ENCODE measurements at regions not wholly inside any gene's neighbourhood (a gene's known extent, or its start where the extent isn't known, plus 50 kb on each side); places are given as distances from the start of the nearest gene placed in this dataset.

DNA sequence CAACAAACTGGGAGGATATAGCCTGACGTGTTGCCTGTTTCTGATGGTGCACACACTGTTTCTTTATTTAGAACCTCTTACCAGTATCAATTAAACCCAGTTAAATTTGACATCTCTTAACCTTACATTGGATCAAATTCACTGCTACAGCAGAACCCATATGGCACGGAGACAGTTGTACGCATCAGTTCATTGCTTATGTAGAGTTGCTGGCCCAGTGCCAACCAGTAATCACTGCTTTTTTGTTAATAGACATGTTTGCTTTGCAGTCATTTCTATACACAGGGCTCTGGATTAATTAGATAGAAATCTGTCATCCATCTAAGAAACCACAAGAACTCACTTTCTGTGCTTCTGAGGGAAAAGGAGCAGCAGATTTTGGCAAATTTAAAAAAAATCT lies 154.0 kb downstream of the RWDD3 start:
- H3K79me2 ChIP-seq (ENCODE audit: low read length): no peaks in the 10 kb centered on the region
- no peaks in the 10 kb centered on the region for H3K4me1 ChIP-seq (ENCODE audit: low read length)
- no peak overlapping the region for H3K9ac ChIP-seq (ENCODE audit: low read length)
- TF ChIP-seq, protein P1, sequence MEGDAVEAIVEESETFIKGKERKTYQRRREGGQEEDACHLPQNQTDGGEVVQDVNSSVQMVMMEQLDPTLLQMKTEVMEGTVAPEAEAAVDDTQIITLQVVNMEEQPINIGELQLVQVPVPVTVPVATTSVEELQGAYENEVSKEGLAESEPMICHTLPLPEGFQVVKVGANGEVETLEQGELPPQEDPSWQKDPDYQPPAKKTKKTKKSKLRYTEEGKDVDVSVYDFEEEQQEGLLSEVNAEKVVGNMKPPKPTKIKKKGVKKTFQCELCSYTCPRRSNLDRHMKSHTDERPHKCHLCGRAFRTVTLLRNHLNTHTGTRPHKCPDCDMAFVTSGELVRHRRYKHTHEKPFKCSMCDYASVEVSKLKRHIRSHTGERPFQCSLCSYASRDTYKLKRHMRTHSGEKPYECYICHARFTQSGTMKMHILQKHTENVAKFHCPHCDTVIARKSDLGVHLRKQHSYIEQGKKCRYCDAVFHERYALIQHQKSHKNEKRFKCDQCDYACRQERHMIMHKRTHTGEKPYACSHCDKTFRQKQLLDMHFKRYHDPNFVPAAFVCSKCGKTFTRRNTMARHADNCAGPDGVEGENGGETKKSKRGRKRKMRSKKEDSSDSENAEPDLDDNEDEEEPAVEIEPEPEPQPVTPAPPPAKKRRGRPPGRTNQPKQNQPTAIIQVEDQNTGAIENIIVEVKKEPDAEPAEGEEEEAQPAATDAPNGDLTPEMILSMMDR (IDR thresholded peaks at IDR 0.05; ENCODE audit: low read depth, low read length): no peak
- no peak for TF ChIP-seq EZH2phosphoT487 (IDR thresholded peaks at IDR 0.05; ENCODE audit: low read depth)
- H2AFZ ChIP-seq (ENCODE audit: low read depth, low read length): no peak overlapping the region
- H3K27me3 ChIP-seq (ENCODE audit: low read depth, low read length): no peaks in the 10 kb centered on the region
- no peaks in the 10 kb centered on the region for H3K9me3 ChIP-seq (ENCODE audit: insufficient read depth, low read length)
- no peak overlapping the region for H3K4me3 ChIP-seq (ENCODE audit: low read length)
- no peaks in the 10 kb centered on the region for H4K20me1 ChIP-seq (ENCODE audit: insufficient read depth, low read length)
- H3K27ac ChIP-seq (ENCODE audit: low read length): no peak overlapping the region
- H3K4me2 ChIP-seq (ENCODE audit: low read length): no peak overlapping the region
- H3K36me3 ChIP-seq (replicated peaks; ENCODE audit: low read depth, low read length): no peaks in the 10 kb centered on the region

GRCh38 chr1:95393434-95393833 lies 159.4 kb downstream of the RWDD3 start:
- TF ChIP-seq, protein P1 (IDR thresholded peaks at IDR 0.05; ENCODE audit: low read depth, low read length): no peak
- TF ChIP-seq EZH2phosphoT487 (IDR thresholded peaks at IDR 0.05; ENCODE audit: low read depth): no peak

DNA sequence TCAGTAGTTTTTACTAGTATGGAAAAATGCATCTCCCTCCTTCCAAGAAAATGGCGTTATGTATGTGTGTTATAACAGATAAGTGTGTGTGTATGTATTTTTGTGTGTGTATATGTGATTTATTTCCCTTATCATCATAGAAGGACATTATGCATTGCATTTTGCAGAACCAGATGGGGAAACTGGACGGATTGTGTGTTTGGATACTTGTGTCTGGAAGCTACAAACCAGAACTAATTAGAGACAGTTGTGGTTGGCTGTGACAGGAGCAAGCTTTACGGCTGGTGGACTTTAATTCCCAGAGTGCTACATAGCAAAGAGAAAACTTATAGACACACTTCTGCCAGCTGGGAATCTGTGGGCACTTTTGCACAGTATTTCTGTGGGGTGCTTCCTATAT lies 162.5 kb downstream of the RWDD3 start:
- H4K20me1 ChIP-seq (ENCODE audit: insufficient read depth, low read length): no peaks in the 10 kb centered on the region
- TF ChIP-seq, protein P1 (IDR thresholded peaks at IDR 0.05; ENCODE audit: low read depth, low read length): no peak
- TF ChIP-seq EZH2phosphoT487 (IDR thresholded peaks at IDR 0.05; ENCODE audit: low read depth): no peak

More at GRCh38 chr1:95393434-95393833, 159.4 kb downstream of the RWDD3 start:
- no peak overlapping the region for H3K4me3 ChIP-seq (ENCODE audit: low read length)
- H3K79me2 ChIP-seq (ENCODE audit: low read length): no peaks in the 10 kb centered on the region
- H2AFZ ChIP-seq (ENCODE audit: low read depth, low read length): no peak overlapping the region
- H3K36me3 ChIP-seq (replicated peaks; ENCODE audit: low read depth, low read length): no peaks in the 10 kb centered on the region
- H3K9me3 ChIP-seq (ENCODE audit: insufficient read depth, low read length): no peaks in the 10 kb centered on the region
- no peak overlapping the region for H3K4me2 ChIP-seq (ENCODE audit: low read length)
- no peaks in the 10 kb centered on the region for H3K4me1 ChIP-seq (ENCODE audit: low read length)
- H3K27ac ChIP-seq (ENCODE audit: low read length): no peak overlapping the region
- no peaks in the 10 kb centered on the region for H3K27me3 ChIP-seq (ENCODE audit: low read depth, low read length)
- H3K9ac ChIP-seq (ENCODE audit: low read length): no peak overlapping the region
- H4K20me1 ChIP-seq (ENCODE audit: insufficient read depth, low read length): no peaks in the 10 kb centered on the region

GRCh38 chr1:95402780-95403179 lies 168.8 kb downstream of the RWDD3 start:
- no peaks in the 10 kb centered on the region for H4K20me1 ChIP-seq (ENCODE audit: insufficient read depth, low read length)
- no peak overlapping the region for H3K27ac ChIP-seq (ENCODE audit: low read length)
- no peaks in the 10 kb centered on the region for H3K27me3 ChIP-seq (ENCODE audit: low read depth, low read length)
- H3K79me2 ChIP-seq (ENCODE audit: low read length): no peaks in the 10 kb centered on the region
- no peaks in the 10 kb centered on the region for H3K4me1 ChIP-seq (ENCODE audit: low read length)
- H2AFZ ChIP-seq (ENCODE audit: low read depth, low read length): no peak overlapping the region
- no peak overlapping the region for H3K4me2 ChIP-seq (ENCODE audit: low read length)
- no peak for TF ChIP-seq EZH2phosphoT487 (IDR thresholded peaks at IDR 0.05; ENCODE audit: low read depth)
- TF ChIP-seq, protein P1 (IDR thresholded peaks at IDR 0.05; ENCODE audit: low read depth, low read length): no peak
- no peaks in the 10 kb centered on the region for H3K36me3 ChIP-seq (replicated peaks; ENCODE audit: low read depth, low read length)
- H3K9me3 ChIP-seq (ENCODE audit: insufficient read depth, low read length): no peaks in the 10 kb centered on the region
- H3K9ac ChIP-seq (ENCODE audit: low read length): no peak overlapping the region
- no peak overlapping the region for H3K4me3 ChIP-seq (ENCODE audit: low read length)

More for the DNA sequence above, 162.5 kb downstream of the RWDD3 start:
- H3K4me1 ChIP-seq (ENCODE audit: low read length): no peaks in the 10 kb centered on the region
- no peak overlapping the region for H2AFZ ChIP-seq (ENCODE audit: low read depth, low read length)
- H3K27ac ChIP-seq (ENCODE audit: low read length): no peak overlapping the region
- H3K4me3 ChIP-seq (ENCODE audit: low read length): no peak overlapping the region
- H3K79me2 ChIP-seq (ENCODE audit: low read length): no peaks in the 10 kb centered on the region
- no peaks in the 10 kb centered on the region for H3K36me3 ChIP-seq (replicated peaks; ENCODE audit: low read depth, low read length)
- H3K9ac ChIP-seq (ENCODE audit: low read length): no peak overlapping the region
- no peak overlapping the region for H3K4me2 ChIP-seq (ENCODE audit: low read length)
- no peaks in the 10 kb centered on the region for H3K9me3 ChIP-seq (ENCODE audit: insufficient read depth, low read length)
- H3K27me3 ChIP-seq (ENCODE audit: low read depth, low read length): no peaks in the 10 kb centered on the region
